ENCODE measurements at regions not wholly inside any gene's neighbourhood (a gene's known extent, or its start where the extent isn't known, plus 50 kb on each side); places are given as distances from the start of the nearest gene placed in this dataset.

DNA sequence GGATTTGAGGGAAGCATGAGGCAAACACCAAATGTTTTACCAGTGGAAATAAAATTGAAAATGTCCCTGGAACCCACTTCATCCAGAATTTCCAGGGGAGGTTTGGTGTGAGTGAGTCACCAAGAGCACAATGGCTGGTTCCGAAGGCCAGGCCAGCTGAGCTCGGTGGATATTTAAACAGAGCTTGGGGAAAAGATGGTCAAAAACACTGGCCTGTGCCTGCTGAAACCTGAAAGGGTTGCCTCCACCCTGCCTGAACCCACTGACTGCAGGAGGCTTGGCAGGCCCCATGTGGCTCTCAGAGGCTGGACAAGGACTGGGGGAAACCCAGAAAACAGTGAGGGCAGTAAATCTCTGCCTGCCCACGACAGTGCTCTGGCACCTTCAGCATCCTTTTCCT lies 93.9 kb downstream of the TTC32 start:
- DNase-seq, result no peak

DNA sequence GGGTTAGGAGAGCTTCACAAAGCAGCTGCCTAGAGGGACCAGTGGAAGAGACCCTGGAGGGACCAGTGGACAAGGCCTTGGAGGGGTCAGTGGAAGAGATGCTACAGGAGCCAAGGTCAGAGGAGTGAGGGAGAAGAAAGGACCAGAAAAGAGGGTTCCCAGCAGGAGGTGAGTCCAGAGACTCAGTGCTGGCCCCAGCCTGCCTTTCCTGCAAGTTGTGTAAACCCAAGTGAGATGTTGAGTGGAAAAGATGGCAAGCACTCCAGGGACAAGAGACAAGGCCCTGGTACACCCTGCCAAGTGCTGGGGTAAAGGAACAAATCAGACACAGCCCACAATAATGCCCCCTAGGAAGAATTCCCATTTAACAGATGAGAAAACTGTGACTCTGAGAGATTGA lies 94.4 kb downstream of the TTC32 start:
- DNase-seq, result no peak

DNA sequence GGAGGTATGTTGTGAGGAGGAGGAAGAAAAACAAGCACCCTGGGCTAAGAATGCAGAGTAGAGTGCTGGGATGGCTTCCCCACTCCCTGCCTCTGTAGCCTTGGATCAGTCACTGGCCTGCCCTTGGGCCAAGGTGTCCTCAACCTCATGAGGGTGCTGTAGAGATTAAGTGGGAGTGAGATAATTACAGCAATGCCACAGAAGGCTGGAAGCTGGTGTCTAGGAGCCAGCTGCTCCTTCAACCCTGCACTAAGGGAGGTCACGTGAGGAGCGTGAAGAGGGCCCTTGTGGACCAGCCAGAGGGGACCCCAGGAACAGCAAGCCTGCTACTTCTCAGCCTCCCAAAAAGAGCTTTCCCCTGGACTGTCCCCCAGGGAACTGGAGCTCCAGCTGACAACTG lies 95.2 kb downstream of the TTC32 start:
- DNase-seq, result no peak

DNA sequence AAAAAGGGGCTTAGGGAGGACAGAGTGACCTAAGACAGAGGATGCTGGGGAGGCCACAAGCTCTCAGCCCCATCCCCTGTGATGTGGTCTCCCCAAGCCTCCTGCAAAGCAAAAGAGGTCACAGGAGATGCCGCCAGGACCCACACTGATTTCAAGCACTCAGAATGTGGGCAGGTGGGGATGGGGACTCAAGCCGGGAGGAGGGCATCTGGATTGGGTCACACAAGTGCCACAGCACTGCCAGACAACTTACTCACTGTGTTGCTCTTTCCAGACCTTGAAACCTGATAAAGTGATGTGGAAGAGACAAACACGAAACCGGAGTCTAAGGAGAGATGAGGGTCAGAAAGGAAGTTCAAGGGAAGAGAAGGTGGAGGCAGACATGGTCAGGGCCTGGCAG lies 95.7 kb downstream of the TTC32 start:
- no peak for DNase-seq

DNA sequence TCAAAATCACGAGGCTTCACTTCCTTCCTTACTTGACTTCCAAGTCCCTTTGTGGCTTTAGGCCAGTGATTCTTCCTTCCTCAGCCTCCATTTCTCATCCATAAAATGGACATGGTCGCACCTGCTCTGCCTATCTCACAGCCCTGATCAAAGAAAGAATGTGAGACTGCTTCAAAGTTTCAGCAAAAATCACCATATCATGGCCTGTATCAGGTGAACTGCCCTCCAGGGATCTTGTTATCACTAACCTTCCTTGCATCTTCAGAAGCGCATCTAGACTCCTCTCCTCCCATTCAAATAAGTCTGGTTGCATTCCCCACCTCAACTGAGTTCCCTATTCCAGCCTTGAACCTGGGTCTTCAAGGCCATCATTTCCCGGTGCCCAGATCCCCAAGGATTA lies 96.5 kb downstream of the TTC32 start:
- DNase-seq, result no peak

DNA sequence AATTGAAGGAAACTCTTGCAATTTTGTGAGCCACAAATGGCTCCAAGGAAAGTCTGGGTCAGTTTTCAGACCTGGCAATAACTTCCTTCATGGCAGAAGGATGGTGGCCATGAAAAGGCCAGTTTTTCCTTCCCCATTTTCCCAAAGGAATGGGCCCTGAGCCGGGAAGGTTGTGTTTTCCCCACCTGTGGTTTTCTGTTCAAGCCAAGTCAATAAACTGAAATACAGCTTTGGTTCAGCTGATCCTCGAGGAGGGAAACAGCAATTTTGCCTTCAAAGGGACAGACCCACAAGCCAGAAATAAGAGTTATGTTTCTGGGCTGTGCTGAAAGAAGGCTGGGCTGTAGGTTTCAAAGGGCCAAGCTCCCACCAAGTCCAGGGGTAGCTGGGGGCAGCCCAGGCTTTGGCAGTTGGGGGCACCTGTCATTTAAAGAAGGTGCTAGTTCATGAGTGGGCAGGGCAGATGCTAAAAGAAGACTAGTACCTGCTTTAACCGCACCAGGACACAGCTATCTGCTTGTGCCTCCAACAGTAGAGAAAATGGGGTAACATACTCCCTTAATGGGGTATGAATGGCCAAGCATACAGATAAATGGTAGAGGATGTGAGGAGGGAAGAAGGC lies 97.0 kb downstream of the TTC32 start:
- DNase-seq, result no peak

DNA sequence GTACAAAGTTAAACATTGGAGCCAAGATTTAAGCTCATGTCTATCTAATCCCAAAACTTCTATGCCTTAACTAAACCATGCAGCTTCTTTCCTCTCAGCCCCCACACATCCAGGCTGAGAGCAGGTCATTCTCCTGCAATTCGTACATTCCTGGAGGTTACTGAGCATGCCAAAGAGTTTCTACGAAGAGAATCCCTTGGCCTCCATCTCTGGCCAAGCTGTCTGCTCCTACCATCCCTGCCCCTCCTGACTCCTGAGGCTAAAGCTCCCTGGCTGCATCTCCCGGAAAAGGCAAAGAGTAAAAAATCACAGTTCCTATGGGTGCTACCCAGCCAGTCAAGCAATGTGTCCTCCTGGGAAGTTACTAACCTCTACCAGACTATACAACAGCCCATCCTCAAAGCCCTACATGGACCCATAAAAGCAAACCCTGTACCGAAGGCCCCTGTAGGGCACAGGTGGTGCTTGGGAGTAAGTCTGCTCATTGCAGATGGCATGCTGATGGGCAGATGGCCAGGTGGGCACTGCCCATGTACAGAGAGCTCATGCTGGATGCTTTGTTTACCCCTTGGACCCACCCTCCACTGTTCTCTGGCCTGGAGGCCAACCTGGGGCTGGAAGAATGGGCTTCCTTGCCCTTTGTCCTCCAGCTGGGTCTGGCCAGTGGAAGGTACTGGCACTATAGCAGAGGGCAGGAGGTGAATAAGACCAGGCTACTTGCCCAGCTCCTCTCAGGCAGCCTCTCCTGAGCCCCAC lies 99.5 kb downstream of the TTC32 start:
- DNase-seq, result no peak

DNA sequence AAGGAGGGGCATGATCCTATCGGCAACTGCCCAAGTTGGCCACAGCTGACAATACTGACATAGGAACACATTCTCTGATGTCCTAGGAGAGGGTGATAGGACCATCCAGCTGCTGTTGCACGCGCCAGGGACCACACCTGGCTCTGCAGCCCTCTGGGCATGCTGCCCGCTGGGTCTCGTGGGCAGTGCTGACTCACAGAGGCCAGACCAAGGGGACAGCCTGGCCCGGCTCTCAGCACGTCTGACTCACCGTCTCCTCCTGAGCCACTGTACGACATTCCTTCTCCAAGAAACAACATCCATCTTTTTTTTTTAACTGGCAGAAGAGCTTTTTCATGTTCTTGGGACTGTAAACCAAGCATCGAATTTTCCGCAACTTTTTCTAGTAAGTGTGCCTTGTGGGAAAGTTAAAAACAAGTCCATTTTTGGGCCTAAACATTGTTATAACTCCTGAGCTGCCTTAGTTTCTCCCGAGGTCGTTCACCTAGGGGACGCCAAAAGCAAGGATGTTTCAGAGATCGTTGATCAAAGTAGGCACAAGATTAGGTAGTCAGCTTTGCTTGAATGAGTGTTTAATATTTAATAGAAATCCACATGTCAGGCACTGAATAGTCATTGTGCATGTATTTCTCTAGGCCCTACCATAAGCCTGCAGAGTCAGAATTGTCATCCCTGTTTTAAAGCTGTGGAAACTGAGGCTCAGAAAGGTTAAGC lies 100.3 kb downstream of the TTC32 start:
- no peak for DNase-seq

DNA sequence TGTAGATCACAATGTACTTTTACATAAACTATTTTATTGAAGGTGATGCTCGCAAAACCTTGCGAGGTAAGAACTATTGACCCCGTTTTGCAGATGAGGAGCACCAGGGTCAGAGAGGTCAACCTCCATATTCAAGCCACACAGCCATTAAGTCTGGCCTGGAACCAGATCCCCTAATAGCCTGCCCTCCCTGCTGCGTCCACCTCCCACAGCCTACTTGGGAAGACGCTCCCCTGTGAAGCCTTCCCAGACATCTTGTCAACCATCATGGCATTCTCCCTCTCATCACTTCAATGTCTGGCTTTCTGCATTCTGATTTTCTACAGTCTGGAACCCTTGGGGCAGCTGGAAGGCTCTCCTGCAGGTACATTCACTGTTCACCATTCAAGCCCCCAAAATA lies 101.0 kb downstream of the TTC32 start:
- no peak for DNase-seq

DNA sequence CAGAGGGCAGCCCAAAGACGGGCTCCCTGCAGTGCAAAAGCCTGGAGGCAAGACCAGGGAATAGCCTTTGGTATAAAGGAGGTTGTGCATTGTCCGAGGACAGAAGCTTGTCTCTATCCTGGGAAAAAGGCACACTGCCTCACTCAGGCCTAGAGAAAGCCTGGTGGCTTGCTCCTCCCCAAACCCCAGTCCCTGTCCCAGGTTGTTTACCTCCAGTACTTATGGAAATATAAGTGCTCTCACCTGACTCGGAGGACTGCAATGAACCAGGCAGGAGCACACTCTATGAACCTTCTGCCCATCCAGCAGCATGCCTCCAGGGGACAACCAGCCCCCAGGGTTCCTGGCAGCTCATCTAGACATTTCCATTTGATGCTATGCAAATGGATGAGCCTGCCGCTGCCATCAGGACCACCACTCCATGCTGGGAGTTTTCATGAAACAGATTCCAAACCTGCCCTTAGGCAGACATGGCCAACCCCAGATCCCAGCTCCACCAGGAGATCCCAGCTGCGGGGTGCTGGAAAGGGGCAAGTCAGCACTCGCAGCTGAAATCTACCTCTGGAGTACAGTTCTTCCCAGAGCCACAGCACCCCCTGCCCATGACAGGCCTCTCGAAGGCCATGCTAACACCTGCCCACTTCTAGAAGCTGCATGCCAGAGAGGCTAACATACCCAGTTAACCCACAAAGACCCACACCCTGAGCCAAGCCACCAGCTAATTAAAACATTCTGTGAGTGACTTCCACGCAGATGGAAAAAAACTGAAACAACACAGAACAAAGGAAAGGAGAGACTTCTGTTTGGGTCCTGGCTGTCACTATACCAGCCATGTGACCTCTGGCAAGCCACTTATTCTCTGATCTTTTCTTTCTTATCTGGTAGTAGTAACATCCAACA lies 101.7 kb downstream of the TTC32 start:
- DNase-seq, result no peak

DNA sequence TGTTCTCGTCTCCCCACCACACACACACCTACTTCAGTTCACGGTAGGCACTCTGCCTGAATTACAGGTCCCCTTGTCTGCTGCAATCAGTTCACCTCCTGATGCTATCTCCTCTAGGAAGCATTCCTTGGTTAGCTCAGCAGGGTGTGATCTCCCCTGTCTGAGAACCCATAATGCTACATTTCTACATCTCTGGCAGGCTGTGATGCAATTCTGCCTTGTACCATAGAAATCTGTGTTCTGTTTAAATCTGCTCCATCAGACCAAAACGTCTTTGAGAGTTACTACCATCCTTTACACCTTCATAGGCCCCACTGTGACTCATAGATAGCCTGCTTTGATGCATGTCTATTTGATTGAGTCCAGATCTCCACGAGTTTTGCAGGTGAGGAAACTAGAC lies 103.9 kb downstream of the TTC32 start:
- DNase-seq, result no peak

DNA sequence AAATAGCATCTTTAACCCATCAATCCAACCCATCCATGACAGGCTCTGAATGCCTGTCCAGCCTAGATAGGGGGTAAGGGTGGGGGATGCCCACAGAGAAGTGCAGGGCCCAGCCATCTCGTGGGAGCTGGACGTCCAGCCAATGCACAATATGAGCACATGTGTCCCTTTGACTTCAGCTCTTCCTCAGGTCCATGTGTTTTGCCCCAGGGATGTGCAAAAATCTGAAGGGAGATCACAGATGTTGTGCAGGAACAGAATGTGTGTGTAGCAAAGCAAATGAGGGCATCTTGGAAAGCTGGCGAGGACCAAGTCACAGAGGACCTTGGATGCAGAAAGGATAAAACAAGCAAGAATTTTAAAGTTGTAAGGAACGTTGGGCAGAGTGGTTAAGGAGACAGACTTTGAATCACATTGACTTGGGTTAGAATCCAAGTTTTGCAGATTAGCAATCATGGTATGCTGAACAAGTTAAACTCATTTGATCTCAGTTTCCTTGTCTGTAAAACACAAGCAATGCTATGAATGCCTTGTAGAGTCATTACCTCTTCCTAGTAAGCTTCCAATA lies 104.5 kb downstream of the TTC32 start:
- DNase-seq, result no peak

DNA sequence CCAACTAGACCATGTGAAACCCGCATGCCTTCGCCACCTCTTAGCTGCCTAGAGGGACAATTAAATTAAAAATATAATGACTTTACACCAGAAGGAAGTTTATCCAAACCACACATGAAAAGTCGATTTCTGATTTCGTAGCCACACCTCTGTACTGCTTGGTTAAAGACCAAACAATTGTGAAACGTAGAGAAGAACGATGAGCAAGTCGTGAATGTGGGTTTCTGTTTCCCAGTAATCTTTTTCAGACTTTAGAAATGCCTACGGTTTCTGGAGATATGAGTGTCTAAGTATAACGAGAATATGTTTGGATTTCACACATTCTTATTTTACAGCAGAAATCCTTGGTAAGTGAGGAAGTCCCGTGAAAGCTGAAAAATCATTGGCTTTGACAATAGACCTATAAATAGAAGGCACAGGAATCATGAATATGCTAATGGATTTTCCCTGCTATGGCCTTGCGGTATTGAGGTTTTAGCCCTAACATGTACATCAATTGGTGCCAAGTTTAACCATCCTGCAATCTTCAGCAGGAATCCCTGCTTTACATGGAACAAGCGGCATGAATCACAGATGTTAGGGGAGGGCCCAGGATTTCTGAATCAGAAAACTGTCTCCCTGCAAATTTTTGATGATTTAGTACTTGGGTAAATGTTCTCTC lies 105.6 kb downstream of the TTC32 start:
- no peak for DNase-seq

DNA sequence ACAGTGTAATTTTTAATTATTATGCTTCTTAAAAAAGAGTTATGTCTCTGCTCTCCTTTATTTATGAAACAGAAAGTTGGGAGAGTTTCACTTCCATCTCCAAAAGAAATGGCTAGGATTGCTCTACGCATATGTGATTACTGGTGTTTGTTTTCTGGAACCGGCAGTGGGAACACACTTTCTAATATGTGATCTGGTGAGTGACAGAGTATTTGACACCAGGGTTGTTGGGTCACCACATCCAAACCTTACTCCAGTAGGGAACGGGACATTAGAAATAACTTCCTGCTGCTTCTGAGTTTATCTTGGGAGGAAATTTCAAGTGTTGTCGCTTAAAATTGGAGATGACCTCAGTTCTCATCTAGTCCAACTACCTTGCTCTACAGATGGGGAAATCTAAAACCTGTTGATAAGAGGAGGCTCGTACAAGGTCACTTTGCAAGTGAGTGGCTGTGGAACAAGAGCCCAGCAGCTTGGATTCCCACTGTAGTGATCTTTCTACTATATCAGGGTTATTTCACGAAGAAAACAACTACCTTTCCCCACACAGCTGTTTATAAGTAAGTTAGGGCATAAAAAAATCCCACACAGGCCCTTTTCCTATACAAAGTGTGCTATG lies 108.5 kb downstream of the TTC32 start:
- no peak for DNase-seq

DNA sequence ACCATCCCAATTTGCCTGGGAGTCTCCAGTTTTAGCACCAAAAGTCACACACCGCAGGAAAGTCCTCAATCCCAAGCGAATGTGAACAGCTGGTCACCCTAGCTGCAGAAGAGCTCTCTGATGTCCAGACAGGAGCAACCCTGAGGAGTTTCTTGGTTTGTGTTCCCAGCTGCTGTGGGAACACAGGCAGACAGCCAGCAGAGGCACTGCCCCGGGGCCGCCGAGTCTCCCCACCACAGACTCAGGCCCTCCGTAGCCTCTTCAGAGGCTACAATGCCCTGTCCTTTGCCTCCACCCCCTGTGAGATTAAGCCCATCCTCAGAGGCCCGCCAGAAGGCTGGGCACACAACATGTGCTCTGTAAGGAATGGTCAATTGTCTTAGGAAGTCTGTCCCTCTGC lies 111.5 kb downstream of the TTC32 start:
- DNase-seq, result no peak

DNA sequence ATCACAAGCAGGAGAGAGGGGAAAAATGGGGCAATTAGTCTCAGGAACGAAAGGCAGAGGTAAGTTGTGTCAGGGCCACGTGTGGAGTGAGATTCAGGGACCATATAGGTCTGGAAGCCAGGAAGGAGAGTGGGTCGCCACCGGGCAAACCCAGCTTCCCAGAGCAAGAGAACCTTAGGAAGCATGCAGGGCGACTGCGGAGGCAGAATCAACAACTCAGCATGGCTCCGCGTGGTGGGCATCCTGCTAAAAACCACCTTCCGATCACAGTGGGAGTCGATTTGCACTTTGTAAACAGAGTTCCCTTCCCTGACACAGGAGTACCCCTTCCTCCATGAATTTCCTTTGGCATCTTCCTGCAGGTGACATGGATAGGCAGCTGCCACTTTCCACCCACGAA lies 114.6 kb downstream of the TTC32 start:
- DNase-seq, result no peak

DNA sequence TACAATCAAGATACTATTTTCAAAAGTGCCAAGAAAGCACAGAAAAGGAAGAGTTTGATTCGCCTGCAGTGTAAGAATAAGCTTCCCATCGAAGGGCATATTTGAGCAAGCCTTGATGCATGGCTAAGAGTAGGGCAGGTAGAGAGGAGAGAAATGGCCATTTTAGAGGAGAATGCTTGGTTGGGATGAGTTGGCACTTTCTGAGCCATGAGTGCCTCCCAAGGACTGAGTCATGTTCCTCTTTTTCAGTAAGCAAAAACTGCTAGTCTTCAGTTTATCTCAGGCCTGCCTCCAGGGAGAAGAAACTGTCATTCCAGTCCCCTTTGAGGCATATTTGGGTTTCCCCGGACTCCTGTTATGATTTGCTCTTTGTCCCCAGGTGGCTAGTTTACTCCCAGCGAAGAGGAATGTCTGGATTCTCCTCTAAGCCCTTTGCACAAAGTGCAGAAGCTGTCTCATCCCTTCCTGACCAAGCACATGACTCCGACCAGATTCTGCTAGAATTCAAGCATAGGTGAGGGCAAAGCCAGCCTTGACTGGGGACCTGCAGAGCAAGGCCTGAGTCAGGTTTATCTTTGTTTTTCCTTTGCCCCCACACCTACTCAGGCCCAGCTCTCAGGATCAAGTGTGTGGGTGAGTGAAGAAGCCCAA lies 115.2 kb downstream of the TTC32 start:
- no peak for DNase-seq

DNA sequence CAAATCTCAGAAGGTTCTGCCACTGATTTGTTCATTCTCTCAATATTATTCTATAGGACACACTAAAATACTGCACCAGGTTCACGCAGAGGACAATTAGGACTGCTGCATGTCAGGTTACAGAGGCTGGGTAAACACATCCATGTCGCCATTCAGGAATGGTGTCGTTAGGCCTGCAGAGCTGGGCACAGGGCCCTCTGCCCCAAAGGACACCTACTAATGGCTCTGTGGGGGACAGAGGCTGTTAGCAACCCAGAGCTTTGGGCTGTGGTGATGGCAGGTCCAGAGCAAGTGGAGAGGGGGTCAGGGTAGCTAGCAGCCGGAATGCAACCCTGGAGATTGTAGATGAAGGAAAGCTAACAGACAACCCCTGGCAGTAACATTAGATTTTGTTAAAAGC lies 115.9 kb downstream of the TTC32 start:
- no peak for DNase-seq

DNA sequence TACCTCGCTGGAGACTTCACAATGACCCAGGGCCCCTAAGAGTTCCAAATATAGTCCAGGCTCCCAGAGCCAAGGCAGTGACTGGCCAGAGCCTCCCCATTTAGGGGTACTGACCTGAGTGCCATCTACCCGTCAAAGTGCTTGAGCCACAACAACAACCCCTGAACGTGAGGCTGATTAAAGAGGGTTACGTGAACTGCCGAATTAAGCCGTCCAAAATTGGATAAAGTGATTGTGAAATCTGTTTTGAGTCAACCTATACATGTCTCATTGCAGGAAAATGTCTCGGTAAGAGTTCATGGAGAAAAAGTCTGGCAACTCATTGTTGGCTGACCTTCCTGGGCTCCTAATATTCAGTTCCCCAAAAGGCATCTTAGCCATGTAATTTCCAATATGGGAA lies 116.3 kb downstream of the TTC32 start:
- DNase-seq, result no peak

DNA sequence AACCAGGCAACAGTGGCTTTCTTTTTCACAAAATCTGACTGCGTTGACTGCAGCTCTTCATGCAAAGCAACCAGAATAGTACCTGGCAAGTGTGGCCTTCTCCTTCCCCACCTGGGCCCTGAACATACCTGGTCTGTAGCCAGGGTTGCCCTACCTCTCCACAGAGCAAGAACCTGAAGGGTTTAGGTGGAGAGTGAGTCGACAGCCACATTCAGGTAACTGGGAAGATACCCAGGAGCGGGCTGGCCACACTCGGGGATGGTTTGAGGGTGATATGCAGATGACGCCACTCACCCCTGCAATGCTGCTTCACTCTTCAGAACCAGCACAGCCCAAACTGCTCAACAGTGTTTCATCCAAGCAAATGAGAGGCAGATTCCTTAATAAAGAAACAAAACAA lies 117.3 kb downstream of the TTC32 start:
- no peak for DNase-seq

DNA sequence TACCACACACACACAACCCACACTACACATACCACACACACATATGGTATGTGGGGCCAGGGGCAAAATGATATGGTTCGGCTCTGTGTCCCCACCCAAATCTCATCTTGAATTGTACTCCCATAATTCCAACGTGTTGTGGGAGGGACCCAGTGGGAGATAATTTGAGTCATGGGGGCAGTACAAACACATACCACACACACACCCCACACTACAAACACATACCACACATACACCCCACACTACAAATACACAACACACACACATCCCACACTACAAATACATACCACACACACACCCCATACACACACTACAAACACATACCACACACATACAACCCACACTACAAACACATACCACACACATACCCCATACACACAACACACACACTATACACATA lies 117.8 kb downstream of the TTC32 start:
- DNase-seq, result no peak
